Left lung (tissue), 4 donors: ENCODE measurements at regions not wholly inside any gene's neighbourhood (a gene's known extent, or its start where the extent isn't known, plus 50 kb on each side); places are given as distances from the start of the nearest gene placed in this dataset.

Experiments
- ATAC-seq: fragments of 200-7000 bp; cut with Tn5 transposase; one replicate; pipeline ENCODE4 v1.9.1; 2020; ENCODE audit warnings: moderate library complexity
- DNase-seq, 4 donors: peaks; one replicate each; pipeline ENCODE4 v3.0.0-alpha.2; 2013 to 2020
- H3K27ac ChIP-seq, 2 donors: fragments of 200-600 bp; sonication (generic) in 1 of 2; one replicate each; pipeline versions ENCODE4 v1.5.0 to v1.8.0; 2020 to 2021
- H3K27me3 ChIP-seq, 2 donors: fragments of 200-600 bp; sonication (generic) in 1 of 2; one replicate each; pipeline versions ENCODE4 v1.5.0 to v1.8.0; 2020 to 2021
- H3K36me3 ChIP-seq, 2 donors: fragments of 200-600 bp; sonication (generic) in 1 of 2; one replicate each; pipeline versions ENCODE4 v1.5.0 to v1.8.0; 2020 to 2021
- H3K4me1 ChIP-seq, 2 donors: fragments of 200-600 bp; one replicate each; pipeline ENCODE4 v1.8.0; 2021
- H3K4me3 ChIP-seq, 2 donors: fragments of 200-600 bp; sonication (generic) in 1 of 2; one replicate each; pipeline versions ENCODE4 v1.5.0 to v1.8.0; 2020 to 2021; ENCODE audit warnings: mild to moderate bottlenecking in 1 of 2
- H3K9me3 ChIP-seq, 2 donors: fragments of 200-600 bp; sonication (generic) in 1 of 2; one replicate each; pipeline versions ENCODE4 v1.5.0 to v1.8.0; 2020 to 2021
- CTCF ChIP-seq, 2 donors: fragments of 200-600 bp; sonication (generic) in 1 of 2; IDR thresholded peaks; one replicate each; pipeline versions ENCODE4 v1.5.0 to v1.8.0; 2021; ENCODE audit warnings: antibody characterized with exemption in 2 of 2
- intact Hi-C, 2 donors: fragments of 100-400 bp; cut with DNase I; formaldehyde crosslinking; loops; one replicate each; pipeline versions ENCODE4 v1.11.2 to v1.14.2; 2022
- donor health status: DM: no; HTN: yes; CAD: no.
- donor health status: DM: no; HTN: no; CAD: no.

- no peaks in the 10 kb centered on the region for H3K36me3 ChIP-seq
- no peaks in the 10 kb centered on the region for H3K4me1 ChIP-seq
- H3K4me3 ChIP-seq: no peak overlapping the region
- no peak overlapping the region for H3K27ac ChIP-seq
- H3K9me3 ChIP-seq: peaks cover 0 to 11% of the 10 kb centered on the region in 2 donors
- H3K27me3 ChIP-seq: no peaks in the 10 kb centered on the region
- intact Hi-C loops: no loop called here
- ATAC-seq: no peak
- DNase-seq: no peak
- TF ChIP-seq CTCF (IDR thresholded peaks at IDR 0.05): no peak
These were observed 111.2 kb upstream of the LHX8 start for GRCh38 chr1:75023005-75023404.

GRCh38 chr1:75034376-75034775, 99.8 kb upstream of the LHX8 start:
- Histone ChIP-seq H3K4me1 (no peaks in the 10 kb centered on the region), H3K4me3 (no peak overlapping the region), H3K9me3 (peaks cover 0 to 64% of the 10 kb centered on the region in 2 donors), H3K36me3 (no peaks in the 10 kb centered on the region), H3K27me3 (no peaks in the 10 kb centered on the region), H3K27ac (no peak overlapping the region)
- no peak for TF ChIP-seq CTCF (IDR thresholded peaks at IDR 0.05)
- intact Hi-C loops: no loop called here
- DNase-seq (no peak), ATAC-seq (no peak)

- ATAC-seq (no peak), DNase-seq (no peak)
- H3K9me3 ChIP-seq: peaks cover 0 to 69% of the 10 kb centered on the region in 2 donors
- no peaks in the 10 kb centered on the region for H3K4me1 ChIP-seq
- no peaks in the 10 kb centered on the region for H3K27me3 ChIP-seq
- no peaks in the 10 kb centered on the region for H3K36me3 ChIP-seq
- intact Hi-C loops: no loop called here
- no peak overlapping the region for H3K4me3 ChIP-seq
- TF ChIP-seq CTCF (IDR thresholded peaks at IDR 0.05): no peak
- no peak overlapping the region for H3K27ac ChIP-seq
These were observed 98.7 kb upstream of the LHX8 start for GRCh38 chr1:75035536-75035935.

GRCh38 chr1:75053207-75053606, 81.0 kb upstream of the LHX8 start:
- intact Hi-C loops: no loop called here
- no peaks in the 10 kb centered on the region for H3K4me1 ChIP-seq
- no peaks in the 10 kb centered on the region for H3K36me3 ChIP-seq
- no peak overlapping the region for H3K4me3 ChIP-seq
- H3K9me3 ChIP-seq: no peaks in the 10 kb centered on the region
- ATAC-seq: no peak
- DNase-seq: no peak
- no peaks in the 10 kb centered on the region for H3K27me3 ChIP-seq
- H3K27ac ChIP-seq: no peak overlapping the region
- TF ChIP-seq CTCF (IDR thresholded peaks at IDR 0.05): no peak

- no peaks in the 10 kb centered on the region for H3K27me3 ChIP-seq
- no peaks in the 10 kb centered on the region for H3K4me1 ChIP-seq
- H3K36me3 ChIP-seq: no peaks in the 10 kb centered on the region
- ATAC-seq: no peak
- H3K27ac ChIP-seq: no peak overlapping the region
- H3K4me3 ChIP-seq: no peak overlapping the region
- H3K9me3 ChIP-seq: peaks cover 0 to 11% of the 10 kb centered on the region in 2 donors
- intact Hi-C loops: no loop called here
- no peak for DNase-seq
- no peak for TF ChIP-seq CTCF (IDR thresholded peaks at IDR 0.05)
These were observed 75.8 kb upstream of the LHX8 start for GRCh38 chr1:75058424-75058823.
